ENCODE measurements at regions not wholly inside any gene's neighbourhood (a gene's known extent, or its start where the extent isn't known, plus 50 kb on each side); places are given as distances from the start of the nearest gene placed in this dataset.
"Not testable (repeated sequence)": the region's sequence is repeated elsewhere in the genome, so short reads cannot be mapped to it uniquely, and the experiment has no call there.

- DNase-seq (peak in 1 of 4 donors; percentile 41), ATAC-seq (no peak)
- TF ChIP-seq CTCF (IDR thresholded peaks at IDR 0.05) = no peak
- intact Hi-C loops (cut with DNase I) = no loop called here
- no peaks in the 10 kb centered on the region for H3K36me3 ChIP-seq
- H3K27me3 ChIP-seq = no peaks in the 10 kb centered on the region
- no peaks in the 10 kb centered on the region for H3K4me1 ChIP-seq
- H3K9me3 ChIP-seq = no peaks in the 10 kb centered on the region
- H3K27ac ChIP-seq = no peak overlapping the region
- no peak overlapping the region for H3K4me3 ChIP-seq
Observed at GRCh38 chr2:94602466-94602865, 268.8 kb upstream of the TEKT4 start.

- DNase-seq (no peak), ATAC-seq (no peak)
- TF ChIP-seq CTCF (IDR thresholded peaks at IDR 0.05) = no peak
Observed at GRCh38 chr2:94622113-94622618, 249.1 kb upstream of the TEKT4 start.

GRCh38 chr2:94628953-94629352, 242.3 kb upstream of the TEKT4 start:
- H3K27me3 ChIP-seq; H3K36me3 ChIP-seq; H3K4me3 ChIP-seq; DNase-seq; H3K27ac ChIP-seq; ATAC-seq; intact Hi-C loops (cut with DNase I); H3K9me3 ChIP-seq; H3K4me1 ChIP-seq: not testable (repeated sequence)

More at GRCh38 chr2:94622113-94622618, 249.1 kb upstream of the TEKT4 start:
- no peak overlapping the region for H3K27ac ChIP-seq
- intact Hi-C loops (cut with DNase I) = no loop called here
- peaks cover 0 to 8% of the 10 kb centered on the region in 2 donors for H3K27me3 ChIP-seq
- no peaks in the 10 kb centered on the region for H3K36me3 ChIP-seq
- H3K4me3 ChIP-seq = no peak overlapping the region
- no peaks in the 10 kb centered on the region for H3K4me1 ChIP-seq
- H3K9me3 ChIP-seq = no peaks in the 10 kb centered on the region

- intact Hi-C loops (cut with DNase I) = not testable (repeated sequence)
Observed at GRCh38 chr2:94641397-94641796, 229.8 kb upstream of the TEKT4 start.

GRCh38 chr2:94652131-94652530, 219.1 kb upstream of the TEKT4 start:
- H3K4me1 ChIP-seq; H3K9me3 ChIP-seq; intact Hi-C loops (cut with DNase I); H3K36me3 ChIP-seq; ATAC-seq; H3K4me3 ChIP-seq; H3K27ac ChIP-seq; DNase-seq; H3K27me3 ChIP-seq: not testable (repeated sequence)

More at GRCh38 chr2:94641397-94641796, 229.8 kb upstream of the TEKT4 start:
- not testable (repeated sequence) for H3K9me3 ChIP-seq, H3K36me3 ChIP-seq, H3K27ac ChIP-seq, H3K4me3 ChIP-seq, H3K4me1 ChIP-seq, ATAC-seq, DNase-seq, H3K27me3 ChIP-seq

GRCh38 chr2:94669858-94670257, 201.4 kb upstream of the TEKT4 start:
- H3K9me3 ChIP-seq; DNase-seq; ATAC-seq; H3K4me1 ChIP-seq; H3K4me3 ChIP-seq; H3K27me3 ChIP-seq; H3K27ac ChIP-seq; intact Hi-C loops (cut with DNase I); H3K36me3 ChIP-seq: not testable (repeated sequence)

GRCh38 chr2:94694236-94694635, 177.0 kb upstream of the TEKT4 start:
- H3K27ac ChIP-seq; H3K27me3 ChIP-seq; H3K36me3 ChIP-seq; ATAC-seq; H3K4me3 ChIP-seq; intact Hi-C loops (cut with DNase I); H3K9me3 ChIP-seq; DNase-seq; H3K4me1 ChIP-seq: not testable (repeated sequence)

GRCh38 chr2:94708982-94709381, 162.2 kb upstream of the TEKT4 start:
- H3K9me3 ChIP-seq; H3K4me1 ChIP-seq; intact Hi-C loops (cut with DNase I); H3K4me3 ChIP-seq; DNase-seq; H3K27me3 ChIP-seq; H3K36me3 ChIP-seq; H3K27ac ChIP-seq; ATAC-seq: not testable (repeated sequence)

All from left lung (tissue), 4 donors.